HTR-8/SVneo (cell line): ENCODE measurements at regions not wholly inside any gene's neighbourhood (a gene's known extent, or its start where the extent isn't known, plus 50 kb on each side); places are given as distances from the start of the nearest gene placed in this dataset.
"Not testable (repeated sequence)": the region's sequence is repeated elsewhere in the genome, so short reads cannot be mapped to it uniquely, and the experiment has no call there.

ENCODE experiments used
- DNase-seq: peaks from one replicate; pipeline ENCODE4 v3.0.0; 2011; ENCODE audit warnings: low spot score, mixed read lengths; ENCODE audit not compliant: insufficient read length
- FAIRE-seq: peaks from 2 replicates; lab custom pipeline; 2011; peaks lifted over from hg19 to GRCh38; lab: Jason Lieb, UNC

- no peak for DNase-seq
- FAIRE-seq: no peak
Observed at GRCh38 chr4:112767386-112767785, 130.4 kb downstream of the LARP7 start.

DNA sequence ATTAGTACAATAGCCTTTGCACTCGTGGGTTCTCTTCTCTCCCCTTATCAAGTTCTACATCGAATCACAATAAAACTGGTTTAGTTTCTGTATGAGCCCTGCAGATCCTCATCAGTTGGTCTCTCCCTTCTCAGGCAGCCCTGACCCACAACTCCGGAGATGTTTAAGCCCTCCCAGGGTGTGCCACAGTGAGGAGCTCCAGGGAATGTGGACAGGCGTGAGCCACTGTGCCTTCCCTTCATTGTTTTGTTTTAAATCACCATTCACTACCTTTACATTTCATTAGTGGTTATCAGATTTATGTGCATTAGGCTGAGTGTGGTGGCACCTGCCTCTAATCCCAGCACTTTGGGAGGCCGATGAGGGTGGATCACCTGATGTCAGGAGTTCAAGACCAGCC is 133.2 kb downstream of the LARP7 start:
- FAIRE-seq (no peak), DNase-seq (no peak)

GRCh38 chr4:112775801-112776200 is 138.9 kb downstream of the LARP7 start:
- DNase-seq (no peak), FAIRE-seq (no peak)

GRCh38 chr4:112776535-112776934 is 139.6 kb downstream of the LARP7 start:
- no peak for FAIRE-seq
- DNase-seq: no peak

GRCh38 chr4:112778520-112778919 is 141.6 kb downstream of the LARP7 start:
- DNase-seq (no peak), FAIRE-seq (no peak)

DNA sequence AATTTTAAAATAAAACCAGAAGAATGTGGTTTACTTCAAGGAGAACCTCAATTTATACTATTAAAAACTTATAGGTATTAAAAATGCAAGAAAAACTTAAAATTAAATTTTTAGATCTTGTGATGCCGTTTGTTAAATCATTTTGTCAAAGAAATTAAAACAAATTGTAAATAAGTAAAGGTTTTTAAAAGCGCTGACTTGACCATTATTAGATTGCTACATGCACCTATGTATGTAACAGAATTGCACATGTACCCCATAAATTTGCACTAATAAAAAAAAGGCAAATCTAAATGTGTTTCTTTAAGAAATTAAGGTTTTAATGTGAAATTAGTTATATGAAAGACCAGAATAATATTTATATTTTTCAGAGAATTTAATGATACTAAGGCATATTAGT is 156.1 kb downstream of the LARP7 start:
- no peak for DNase-seq
- no peak for FAIRE-seq

DNA sequence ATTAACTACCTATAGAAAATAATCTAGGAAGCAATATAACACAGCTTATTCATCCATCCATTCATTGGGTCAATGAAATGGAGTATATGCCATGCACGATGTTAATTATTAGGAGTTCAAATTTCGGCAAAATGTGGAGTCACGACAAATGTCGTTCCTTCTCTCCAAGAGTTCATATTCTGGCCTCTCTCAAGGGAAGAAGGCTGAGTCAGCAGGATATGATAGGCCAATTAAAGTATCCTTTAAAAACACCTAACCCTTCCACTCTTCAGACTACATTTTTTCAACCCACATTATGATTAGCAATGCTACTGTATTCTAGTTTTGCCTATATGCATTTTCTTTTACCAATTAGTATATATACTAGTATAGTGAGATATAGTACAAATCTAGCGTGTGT is 163.1 kb downstream of the LARP7 start:
- FAIRE-seq: no peak
- no peak for DNase-seq

DNA sequence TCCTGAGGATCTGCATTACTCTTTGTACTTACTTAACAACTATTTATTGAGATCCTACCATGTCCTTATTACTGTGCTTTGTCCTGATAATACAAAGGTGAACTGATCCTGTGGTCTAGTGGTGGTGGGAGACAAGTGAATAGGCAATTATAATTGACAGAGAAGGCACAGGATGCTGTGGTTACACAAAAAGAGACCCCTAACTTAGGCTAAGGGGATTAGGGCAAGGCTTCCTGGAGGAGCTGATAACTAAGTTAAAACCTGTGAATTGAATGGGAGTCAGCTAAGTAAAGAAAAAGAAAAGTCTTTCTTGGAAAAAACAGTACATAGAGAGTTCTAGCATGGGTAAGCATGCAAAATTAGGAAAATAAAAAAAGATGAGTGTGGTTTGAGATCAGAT is 164.4 kb downstream of the LARP7 start:
- DNase-seq: no peak
- FAIRE-seq: no peak

- DNase-seq: no peak
- no peak for FAIRE-seq
Observed at GRCh38 chr4:112802780-112803179, 165.8 kb downstream of the LARP7 start.

DNA sequence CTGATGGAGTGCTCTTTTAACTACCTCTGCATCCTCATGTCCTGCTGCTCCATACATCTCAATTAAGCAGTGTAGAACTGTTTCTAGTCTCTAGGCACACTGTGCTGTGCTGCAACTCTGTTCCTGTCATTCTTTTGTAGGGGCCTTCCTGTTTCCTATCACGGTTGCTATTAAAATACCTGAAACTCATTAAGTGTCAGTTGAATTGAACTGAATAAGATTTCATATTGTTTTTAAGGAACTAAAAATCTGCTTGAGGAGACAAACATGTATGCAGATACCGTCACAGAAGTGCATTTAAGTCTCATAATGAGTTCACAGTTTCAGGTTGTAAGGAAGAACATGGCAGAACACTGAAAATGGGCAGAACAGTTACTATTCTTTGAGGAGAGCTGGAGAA is 170.1 kb downstream of the LARP7 start:
- no peak for DNase-seq
- no peak for FAIRE-seq

DNA sequence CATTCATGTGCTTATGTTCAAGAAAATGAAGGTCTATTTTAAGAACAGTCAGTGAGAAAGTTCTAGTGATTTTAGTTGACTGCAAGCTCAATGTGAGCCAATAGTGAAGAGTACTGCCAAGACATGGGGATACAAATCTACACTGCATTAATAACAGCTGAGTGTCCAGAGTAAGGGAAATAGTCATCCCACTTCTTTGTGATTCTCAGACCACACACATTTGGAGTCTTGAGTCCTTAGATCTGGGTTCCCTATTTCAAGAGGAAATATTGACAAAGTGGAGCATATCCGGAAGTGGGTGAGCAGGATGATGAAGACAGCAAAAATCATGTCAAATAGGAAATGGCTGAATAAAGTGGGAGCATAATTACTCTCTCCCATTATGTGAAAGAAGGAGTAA is 171.1 kb downstream of the LARP7 start:
- DNase-seq (no peak), FAIRE-seq (no peak)

GRCh38 chr4:112813790-112814189 is 176.8 kb downstream of the LARP7 start:
- no peak for FAIRE-seq
- no peak for DNase-seq

DNA sequence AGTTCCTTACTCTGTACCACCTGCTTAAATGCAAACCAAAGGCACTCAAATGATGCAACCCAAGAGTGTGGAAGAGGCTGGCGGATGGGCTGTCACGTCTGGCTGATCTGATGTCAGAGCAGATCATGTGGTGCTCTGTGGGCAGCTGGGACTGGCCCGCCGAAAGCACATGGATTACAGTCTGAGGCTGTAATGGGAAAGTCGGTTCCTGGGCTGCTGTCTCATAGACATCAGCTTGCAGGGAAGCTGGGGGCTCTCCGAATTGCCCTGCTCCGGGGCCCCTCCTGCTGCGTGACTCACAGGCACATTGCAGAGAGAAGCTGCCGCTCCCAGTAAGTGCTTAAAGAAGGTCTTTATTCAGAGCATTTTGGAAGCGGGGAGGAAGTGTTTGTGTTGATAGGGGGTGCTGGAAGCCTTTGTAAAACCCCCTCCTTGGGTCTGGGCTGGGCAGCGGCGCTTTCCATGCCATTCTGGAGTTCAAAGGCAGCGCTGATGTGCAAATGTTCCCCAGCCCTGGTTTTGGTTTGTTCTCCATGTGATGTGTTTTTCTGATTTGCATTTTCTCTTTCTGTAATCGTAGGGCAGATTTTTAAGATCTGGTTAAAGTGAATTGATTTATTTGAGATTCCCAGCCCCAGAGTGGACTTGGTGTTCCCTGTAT is 181.1 kb downstream of the LARP7 start:
- FAIRE-seq (peak; percentile 80), DNase-seq (peak; percentile 74)

DNA sequence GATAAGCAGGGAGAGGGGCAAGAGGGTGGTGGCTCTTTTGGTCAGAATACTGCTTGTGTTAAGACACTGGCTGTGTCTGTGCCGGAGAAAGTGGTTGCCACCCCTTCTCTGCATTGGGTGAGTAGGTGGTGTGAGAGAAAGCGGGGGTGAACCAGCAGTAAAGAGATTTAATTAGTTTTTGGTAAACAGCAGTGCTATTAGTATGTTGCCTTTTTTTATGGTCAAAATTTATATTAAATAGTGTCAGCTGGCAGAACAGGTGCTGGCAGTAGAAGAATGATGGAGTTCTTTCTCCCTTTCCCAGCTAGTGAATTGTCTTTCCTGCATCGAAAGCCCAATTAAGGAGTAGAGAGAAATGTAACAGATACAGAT is 181.6 kb downstream of the LARP7 start:
- no peak for DNase-seq
- no peak for FAIRE-seq

GRCh38 chr4:112819729-112820128 is 182.8 kb downstream of the LARP7 start:
- FAIRE-seq (no peak), DNase-seq (no peak)

DNA sequence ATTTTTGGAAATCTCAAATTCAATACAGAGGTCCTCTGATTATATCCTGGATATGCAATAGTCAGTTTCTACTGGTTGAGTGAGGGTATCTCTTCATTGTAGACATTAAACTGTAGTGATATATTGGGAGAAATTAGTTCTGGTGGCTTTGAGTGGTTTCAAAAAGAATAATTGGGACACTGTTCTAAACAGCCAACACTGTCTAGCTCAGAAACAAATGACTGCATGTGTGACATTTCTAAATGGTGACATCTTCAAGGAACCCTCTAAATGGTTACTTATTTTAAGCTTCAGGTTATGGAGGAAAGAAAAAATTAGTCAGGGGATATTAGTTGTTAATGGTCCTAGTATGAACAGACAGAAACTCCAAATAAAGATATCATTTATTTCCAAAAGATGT is 186.2 kb downstream of the LARP7 start:
- FAIRE-seq (no peak), DNase-seq (no peak)

DNA sequence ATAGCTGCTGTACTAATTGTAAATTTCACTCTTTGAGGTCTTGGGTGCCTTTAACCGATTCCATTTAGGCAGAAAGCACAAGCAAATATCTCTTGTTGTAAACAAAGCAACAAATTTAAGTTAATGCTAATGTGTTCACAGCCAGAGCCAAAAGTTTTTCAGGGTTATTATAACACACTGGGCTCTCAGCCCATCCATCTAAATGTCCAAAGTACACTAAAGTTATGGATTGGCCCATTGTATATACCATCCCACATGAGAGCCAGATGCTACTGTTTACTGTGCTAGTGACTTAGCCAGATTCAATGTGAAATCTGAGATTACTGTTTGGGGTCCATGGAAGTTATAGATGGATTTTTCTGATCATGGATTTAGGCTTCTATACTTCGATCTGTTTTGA is 186.7 kb downstream of the LARP7 start:
- FAIRE-seq: no peak

GRCh38 chr4:112830753-112831386 is 193.9 kb downstream of the LARP7 start:
- no peak for DNase-seq
- FAIRE-seq: no peak

More for the DNA sequence above, 186.7 kb downstream of the LARP7 start:
- no peak for DNase-seq

GRCh38 chr4:112832493-112832892 is 195.6 kb downstream of the LARP7 start:
- DNase-seq (no peak), FAIRE-seq (no peak)

- FAIRE-seq: no peak
- DNase-seq: no peak
Observed at GRCh38 chr4:112836895-112837294, 200.0 kb downstream of the LARP7 start.

DNA sequence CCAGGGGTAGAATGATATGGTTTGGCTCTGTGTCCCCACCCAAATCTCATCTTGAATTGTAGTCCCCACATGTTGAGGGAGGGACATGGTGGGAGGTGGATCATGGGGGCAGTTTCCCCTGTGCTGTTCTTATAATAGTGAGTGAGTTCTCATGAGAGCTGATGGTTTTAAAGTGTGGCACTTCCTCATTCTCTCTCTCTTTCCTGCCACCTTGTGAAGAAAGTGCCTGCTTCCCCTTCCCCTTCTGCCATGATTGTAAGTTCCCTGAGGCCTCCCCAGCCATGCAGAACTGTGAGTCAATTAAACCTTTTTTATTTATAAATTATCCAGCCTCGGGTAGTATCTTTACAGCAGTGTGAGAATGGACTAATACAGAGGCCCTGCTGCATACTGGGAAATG is 201.1 kb downstream of the LARP7 start:
- FAIRE-seq, DNase-seq: not testable (repeated sequence)

GRCh38 chr4:112840061-112840460 is 203.1 kb downstream of the LARP7 start:
- DNase-seq (no peak), FAIRE-seq (no peak)
